ENCODE measurements at regions not wholly inside any gene's neighbourhood (a gene's known extent, or its start where the extent isn't known, plus 50 kb on each side); places are given as distances from the start of the nearest gene placed in this dataset.

GRCh38 chr9:105963343-105964099, 269.2 kb downstream of the TMEM38B start:
- TF ChIP-seq TSHZ2 (CRISPR knock-in tag; IDR thresholded peaks at IDR 0.05) (no peak), PATZ1 (CRISPR knock-in tag; IDR thresholded peaks at IDR 0.05; ENCODE audit: borderline replicate concordance) (no peak)
